Caco-2 (cell line): ENCODE measurements at regions not wholly inside any gene's neighbourhood (a gene's known extent, or its start where the extent isn't known, plus 50 kb on each side); places are given as distances from the start of the nearest gene placed in this dataset.

Source experiments
- BruUV-seq: library from RNA; stranded (reverse); fragments of 400-500 nt; replicated peaks from 2 replicates; lab custom pipeline; 2021; lab: Mats Ljungman, UMichigan
- CTCF ChIA-PET: fragments of 300-600 bp; sonication (Branson Sonifier 250); formaldehyde crosslinking; loops from one replicate; lab custom pipeline; 2022; ENCODE audit warnings: antibody characterized with exemption; lab: Charles Lee
- POLR2A ChIA-PET: fragments of 300-600 bp; sonication (Branson Sonifier 250); formaldehyde crosslinking; loops from one replicate; lab custom pipeline; 2022; ENCODE audit warnings: antibody characterized with exemption; lab: Charles Lee
- DNase-seq, 2 experiments: peaks; one replicate each; pipeline versions ENCODE4 v3.0.0 to v3.0.0-alpha.2; 2020 to 2022
- H3K27me3 ChIP-seq: replicated peaks from 2 replicates; pipeline ENCODE4 v1.6.0; 2011; ENCODE audit warnings: low read length; ENCODE audit not compliant: control insufficient read depth, insufficient read depth
- H3K36me3 ChIP-seq: 2 replicates; pipeline ENCODE4 v1.5.1; 2011; ENCODE audit warnings: low read length; ENCODE audit not compliant: control insufficient read depth, insufficient read depth
- H3K4me1 ChIP-seq: fragments of 250-450 bp; sonication (Bioruptor Pico); 2 replicates; pipeline ENCODE4 v1.5.1; 2020; ENCODE audit warnings: mild to moderate bottlenecking
- H3K4me3 ChIP-seq: 2 replicates; pipeline ENCODE4 v1.5.1; 2011; ENCODE audit warnings: low read depth, mild to moderate bottlenecking, control low read depth, low read length
- H3K9me3 ChIP-seq: fragments of 250-450 bp; sonication (Bioruptor Pico); 2 replicates; pipeline ENCODE4 v1.5.1; 2020; ENCODE audit warnings: mild to moderate bottlenecking, moderate library complexity
- H3K27ac Mint-ChIP-seq: one replicate; pipeline ENCODE4 v1.8.0; 2022; ENCODE audit warnings: mixed read lengths; ENCODE audit not compliant: unreplicated experiment
- H3K27me3 Mint-ChIP-seq: one replicate; pipeline ENCODE4 v1.8.0; 2022; ENCODE audit warnings: mixed read lengths; ENCODE audit not compliant: insufficient read depth, unreplicated experiment
- H3K36me3 Mint-ChIP-seq: one replicate; pipeline ENCODE4 v1.8.0; 2022; ENCODE audit warnings: mild to moderate bottlenecking, mixed read lengths; ENCODE audit not compliant: insufficient read depth, unreplicated experiment
- H3K4me1 Mint-ChIP-seq: one replicate; pipeline ENCODE4 v1.8.0; 2022; ENCODE audit warnings: low read depth, mixed read lengths; ENCODE audit not compliant: unreplicated experiment
- H3K4me3 Mint-ChIP-seq: one replicate; pipeline ENCODE4 v1.8.0; 2022; ENCODE audit warnings: mild to moderate bottlenecking, moderate library complexity, mixed read lengths; ENCODE audit not compliant: unreplicated experiment
- H3K9me3 Mint-ChIP-seq: one replicate; pipeline ENCODE4 v1.8.0; 2022; ENCODE audit warnings: mixed read lengths; ENCODE audit not compliant: unreplicated experiment
- CTCF ChIP-seq, 2 experiments: fragments of 200-600 bp in 1 of 2; IDR thresholded peaks; 1 replicate in 1 of 2; 2 replicates in 1 of 2; pipeline versions ENCODE4 v1.5.1 to v1.8.0; 2011 to 2022; ENCODE audit warnings: antibody characterized with exemption in 1 of 2, control low read depth in 1 of 2, inconsistent platforms in 1 of 2, low read depth in 1 of 2, low read length in 1 of 2, mild to moderate bottlenecking in 1 of 2, moderate library complexity in 1 of 2; ENCODE audit not compliant: insufficient read depth in 1 of 2, severe bottlenecking in 1 of 2, unreplicated experiment in 1 of 2
- intact Hi-C: fragments of 100-400 bp; cut with micrococcal nuclease; formaldehyde crosslinking; loops from one replicate; pipeline ENCODE4 v1.10.0; 2022; ENCODE audit not compliant: unreplicated experiment

GRCh38 chr6:67630146-67630545, 1004.9 kb upstream of the ADGRB3 start:
- no peak overlapping the region for H3K4me3 ChIP-seq

GRCh38 chr6:67629258-67629657, 1005.8 kb upstream of the ADGRB3 start:
- intact Hi-C loops = no loop called here
- Mint-ChIP-seq H3K4me3 (no peak overlapping the region), H3K4me1 (no peaks in the 10 kb centered on the region), H3K9me3 (no peaks in the 10 kb centered on the region), H3K36me3 (no peaks in the 10 kb centered on the region), H3K27ac (no peak overlapping the region), H3K27me3 (no peaks in the 10 kb centered on the region)
- DNase-seq = no peak
- Histone ChIP-seq H3K9me3 (no peaks in the 10 kb centered on the region), H3K36me3 (no peaks in the 10 kb centered on the region), H3K4me3 (no peak overlapping the region), H3K4me1 (no peaks in the 10 kb centered on the region), H3K27me3 (no peaks in the 10 kb centered on the region)
- BruUV-seq = no TSS peak
- CTCF ChIA-PET = no interaction called here
- POLR2A ChIA-PET = no interaction called here
- no peak for TF ChIP-seq CTCF (IDR thresholded peaks at IDR 0.05; ENCODE audit: insufficient read depth in 1 of 2, low read depth in 1 of 2, low read length in 1 of 2, severe bottlenecking in 1 of 2, unreplicated experiment in 1 of 2)

More at GRCh38 chr6:67630146-67630545, 1004.9 kb upstream of the ADGRB3 start:
- POLR2A ChIA-PET = no interaction called here
- H3K27ac Mint-ChIP-seq = no peak overlapping the region
- no peaks in the 10 kb centered on the region for H3K4me1 ChIP-seq
- H3K9me3 Mint-ChIP-seq = no peaks in the 10 kb centered on the region
- H3K4me1 Mint-ChIP-seq = no peaks in the 10 kb centered on the region
- DNase-seq = no peak
- no peak for TF ChIP-seq CTCF (IDR thresholded peaks at IDR 0.05; ENCODE audit: insufficient read depth in 1 of 2, low read depth in 1 of 2, low read length in 1 of 2, severe bottlenecking in 1 of 2, unreplicated experiment in 1 of 2)
- CTCF ChIA-PET = no interaction called here
- no peak overlapping the region for H3K4me3 Mint-ChIP-seq
- intact Hi-C loops = no loop called here
- no peaks in the 10 kb centered on the region for H3K36me3 Mint-ChIP-seq
- no peaks in the 10 kb centered on the region for H3K9me3 ChIP-seq
- no peaks in the 10 kb centered on the region for H3K27me3 ChIP-seq
- H3K27me3 Mint-ChIP-seq = no peaks in the 10 kb centered on the region
- no TSS peak for BruUV-seq
- H3K36me3 ChIP-seq = no peaks in the 10 kb centered on the region

- Mint-ChIP-seq H3K36me3 (no peaks in the 10 kb centered on the region), H3K27me3 (no peaks in the 10 kb centered on the region), H3K27ac (no peak overlapping the region), H3K4me3 (no peak overlapping the region), H3K4me1 (no peaks in the 10 kb centered on the region), H3K9me3 (no peaks in the 10 kb centered on the region)
- H3K4me3 ChIP-seq = no peak overlapping the region
- DNase-seq = no peak
- ChIA-PET POLR2A (no interaction called here), CTCF (no interaction called here)
- no peaks in the 10 kb centered on the region for H3K4me1 ChIP-seq
- no peaks in the 10 kb centered on the region for H3K36me3 ChIP-seq
- TF ChIP-seq CTCF (IDR thresholded peaks at IDR 0.05; ENCODE audit: insufficient read depth in 1 of 2, low read depth in 1 of 2, low read length in 1 of 2, severe bottlenecking in 1 of 2, unreplicated experiment in 1 of 2) = no peak
- intact Hi-C loops = no loop called here
- no peaks in the 10 kb centered on the region for H3K27me3 ChIP-seq
- H3K9me3 ChIP-seq = no peaks in the 10 kb centered on the region
- no TSS peak for BruUV-seq
These were observed 1019.3 kb upstream of the ADGRB3 start for GRCh38 chr6:67615796-67616195.
